GM08714 (cell line): ENCODE measurements at regions not wholly inside any gene's neighbourhood (a gene's known extent, or its start where the extent isn't known, plus 50 kb on each side); places are given as distances from the start of the nearest gene placed in this dataset.

Experiments used
- H3K4me3 ChIP-seq: fragments of 200-500 bp; sonication (Bioruptor generic); 2 replicates; pipeline ENCODE4 v1.5.1; 2014; ENCODE audit warnings: mild to moderate bottlenecking, low read length, inconsistent platforms
- ZNF274 ChIP-seq: IDR thresholded peaks from 2 replicates; pipeline ENCODE4 v1.6.1; 2012; ENCODE audit warnings: mild to moderate bottlenecking, low read depth, low read length

GRCh38 chr4:181265370-181265769 is 977.8 kb upstream of the TENM3 start:
- no peak overlapping the region for H3K4me3 ChIP-seq
- TF ChIP-seq ZNF274, result no peak

GRCh38 chr4:181271116-181271640 is 972.0 kb upstream of the TENM3 start:
- no peak for TF ChIP-seq ZNF274

DNA sequence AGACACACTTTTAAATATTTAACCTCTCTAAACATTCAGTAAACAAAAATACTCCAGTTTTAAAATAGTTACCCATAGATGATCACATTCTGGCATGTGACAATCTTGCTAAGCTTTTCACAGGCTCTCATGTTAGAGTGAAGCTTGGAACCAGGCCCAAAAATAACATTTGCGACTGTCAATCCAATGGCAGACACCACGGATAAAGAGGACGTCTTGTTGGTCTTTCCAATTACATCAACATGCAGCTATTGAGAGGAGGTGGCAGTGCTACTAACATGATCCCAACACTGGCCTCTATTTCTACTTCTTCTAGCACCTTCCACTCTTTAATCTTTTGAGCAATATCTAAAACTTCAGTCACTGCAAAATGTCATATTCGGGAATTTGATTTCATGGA is 970.8 kb upstream of the TENM3 start:
- no peak for TF ChIP-seq ZNF274
- H3K4me3 ChIP-seq, result no peak overlapping the region

More at GRCh38 chr4:181271116-181271640, 972.0 kb upstream of the TENM3 start:
- H3K4me3 ChIP-seq, result no peak overlapping the region

DNA sequence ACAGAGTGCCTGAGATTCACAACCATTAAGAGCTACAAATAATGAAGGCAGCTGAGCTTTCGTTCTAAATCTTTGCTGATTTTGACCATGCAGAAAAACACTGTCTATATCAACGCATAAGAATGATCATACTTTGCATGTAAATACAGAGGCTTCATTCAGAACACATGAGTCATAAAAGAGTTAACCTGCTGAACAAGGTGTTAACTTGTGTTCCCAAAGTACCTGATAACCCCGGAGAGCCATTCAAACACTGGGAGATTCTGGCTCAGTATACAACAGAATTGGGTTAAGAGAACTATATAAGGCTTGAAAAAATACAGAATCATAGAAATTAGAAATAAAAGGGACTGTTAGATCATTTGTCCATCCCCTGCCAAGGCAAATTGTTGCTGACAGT is 964.3 kb upstream of the TENM3 start:
- H3K4me3 ChIP-seq, result no peak overlapping the region
- no peak for TF ChIP-seq ZNF274

GRCh38 chr4:181281451-181281850 is 961.8 kb upstream of the TENM3 start:
- H3K4me3 ChIP-seq, result no peak overlapping the region
- no peak for TF ChIP-seq ZNF274

GRCh38 chr4:181289198-181289597 is 954.0 kb upstream of the TENM3 start:
- no peak for TF ChIP-seq ZNF274
- H3K4me3 ChIP-seq, result no peak overlapping the region

DNA sequence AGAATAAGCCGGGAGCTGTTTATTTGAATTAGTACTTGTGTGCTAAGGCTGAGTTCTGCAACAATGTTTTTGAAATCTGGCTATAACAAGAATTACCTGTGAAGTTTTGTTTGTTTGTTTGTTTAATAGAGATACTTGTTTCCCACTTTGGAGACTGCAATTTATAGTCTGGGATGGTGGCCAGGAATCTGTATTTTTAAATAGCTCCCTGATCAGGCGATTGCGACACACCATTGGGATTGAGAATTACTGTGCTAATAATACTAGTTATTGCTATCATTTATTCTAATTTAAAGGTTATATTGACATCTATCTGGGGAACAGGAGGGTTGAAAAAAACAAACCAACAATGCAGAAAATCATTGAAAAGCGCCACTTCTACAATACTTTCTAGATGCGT is 951.6 kb upstream of the TENM3 start:
- no peak for TF ChIP-seq ZNF274
- no peak overlapping the region for H3K4me3 ChIP-seq

DNA sequence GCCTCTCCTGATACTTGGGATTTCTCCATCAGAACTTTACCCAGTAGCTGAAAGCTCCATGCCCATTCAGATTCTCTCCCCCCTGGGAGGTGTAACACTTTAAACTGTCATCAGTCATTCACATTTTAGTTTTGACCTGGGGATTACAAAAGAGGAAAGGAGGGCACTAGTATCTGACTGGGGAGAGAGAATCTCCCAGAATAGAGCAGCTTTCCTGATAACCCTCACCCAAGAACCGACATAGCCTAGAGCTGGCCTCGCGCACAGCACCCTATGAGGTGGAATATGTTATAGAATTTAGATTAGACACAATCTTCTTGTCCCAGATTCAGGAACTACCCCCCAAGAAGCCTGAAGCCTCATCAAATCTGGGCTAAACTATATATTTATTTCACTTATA is 950.2 kb upstream of the TENM3 start:
- H3K4me3 ChIP-seq, result no peak overlapping the region
- no peak for TF ChIP-seq ZNF274

- TF ChIP-seq ZNF274, result no peak
- no peak overlapping the region for H3K4me3 ChIP-seq
Observed at GRCh38 chr4:181293541-181293940, 949.7 kb upstream of the TENM3 start.

GRCh38 chr4:181294421-181294820 is 948.8 kb upstream of the TENM3 start:
- no peak for TF ChIP-seq ZNF274
- no peak overlapping the region for H3K4me3 ChIP-seq

DNA sequence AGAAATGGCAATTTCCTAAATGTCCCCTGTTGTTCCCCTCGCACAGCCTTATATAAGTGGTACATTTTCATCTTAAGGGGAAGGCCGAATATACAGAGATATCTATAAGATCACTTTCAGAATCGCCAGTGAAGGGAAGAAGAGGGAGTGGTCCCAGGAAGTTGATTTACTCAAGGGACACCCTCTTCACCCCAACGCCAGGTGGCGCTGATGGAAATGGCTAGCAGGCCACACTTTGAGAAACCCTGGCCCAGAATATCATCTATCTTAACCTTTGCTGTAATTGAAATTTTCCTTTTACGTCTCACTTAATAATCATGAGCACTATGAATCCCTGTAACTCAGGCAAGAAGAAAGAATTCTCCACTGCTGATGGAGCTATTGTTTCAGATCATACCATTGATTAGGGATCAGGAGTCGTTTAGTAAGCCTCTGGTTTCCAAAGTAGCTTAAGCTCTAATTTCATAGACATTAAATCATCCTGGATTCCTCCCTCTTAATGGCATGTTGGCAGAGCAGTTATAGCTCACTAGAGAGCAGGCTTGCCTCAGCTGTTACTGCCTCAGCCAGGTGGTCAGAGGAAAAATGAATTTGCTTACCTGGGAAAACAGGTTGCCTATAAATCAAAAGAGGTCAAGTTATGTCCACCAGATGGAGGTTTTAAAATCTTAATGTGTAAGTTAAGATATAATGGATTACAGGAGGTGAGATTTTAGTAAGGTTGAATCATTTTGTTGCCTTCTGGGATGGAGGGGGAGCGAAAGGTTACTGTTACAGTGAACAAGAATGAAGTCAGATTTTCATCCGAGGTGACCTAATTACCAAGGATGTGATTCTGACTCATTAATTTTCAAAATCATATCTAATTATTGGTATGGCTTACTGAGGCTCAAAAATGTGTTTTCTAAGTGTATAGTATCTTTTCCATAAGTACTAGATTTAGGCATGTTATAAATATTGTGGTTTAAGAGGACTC is 941.2 kb upstream of the TENM3 start:
- H3K4me3 ChIP-seq, result no peak overlapping the region
- no peak for TF ChIP-seq ZNF274

DNA sequence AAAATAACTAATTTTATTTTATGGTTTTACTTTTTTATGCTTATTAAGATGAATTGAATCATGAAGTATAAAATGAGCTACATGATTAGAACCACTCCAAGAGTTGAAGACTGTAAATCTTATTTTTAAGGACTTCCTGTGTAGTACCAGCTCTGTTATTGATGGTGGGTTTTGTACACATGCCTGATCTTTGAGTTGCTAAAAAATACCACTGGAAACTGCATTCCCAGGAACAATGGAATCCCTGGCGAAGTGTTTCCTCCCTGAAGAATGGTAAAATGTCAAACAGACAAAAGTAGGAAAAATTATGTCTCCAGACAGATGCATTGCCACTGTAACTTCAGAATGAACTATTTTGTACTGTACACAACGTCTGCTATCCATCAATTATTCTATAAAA is 935.4 kb upstream of the TENM3 start:
- H3K4me3 ChIP-seq, result no peak overlapping the region
- TF ChIP-seq ZNF274, result no peak

DNA sequence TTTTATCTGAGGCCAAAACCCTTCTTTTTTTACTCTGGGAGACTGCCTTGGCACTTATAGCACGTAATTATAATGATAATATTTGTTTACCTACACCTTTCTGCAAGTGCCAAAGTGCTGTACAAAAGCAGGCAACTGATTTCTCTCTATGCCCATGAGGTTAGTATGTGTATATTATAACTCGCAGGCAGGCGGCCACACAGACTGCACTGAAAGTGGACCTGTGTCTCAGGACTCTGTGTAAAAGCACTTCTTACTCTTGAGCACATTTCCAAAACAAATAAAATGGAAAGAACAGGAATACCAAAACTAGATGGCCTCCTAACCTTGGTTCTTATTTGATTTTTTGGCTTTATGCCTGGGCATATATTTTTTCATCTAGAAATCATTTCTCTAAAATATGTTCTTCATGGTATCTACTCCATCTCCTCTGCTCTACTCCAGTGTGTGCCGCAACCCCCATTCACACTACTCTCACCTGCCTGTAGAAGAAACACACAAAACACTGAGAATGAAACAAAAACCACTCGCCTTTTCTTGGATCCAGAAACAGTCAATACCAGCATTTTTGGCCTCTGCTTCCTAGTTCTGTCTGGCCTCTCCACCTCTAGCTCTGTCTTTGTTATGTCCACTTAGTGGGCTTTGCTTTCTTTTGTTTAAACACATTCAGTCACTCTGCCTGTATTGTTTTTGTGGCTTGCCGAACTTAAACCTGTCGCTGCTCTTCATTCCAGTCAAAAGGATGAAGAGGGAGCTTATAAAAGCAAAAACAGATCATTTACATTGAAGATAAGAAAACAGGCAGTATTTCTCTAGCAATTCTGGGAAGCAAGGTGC is 934.5 kb upstream of the TENM3 start:
- no peak overlapping the region for H3K4me3 ChIP-seq
- no peak for TF ChIP-seq ZNF274

- no peak for TF ChIP-seq ZNF274
- H3K4me3 ChIP-seq, result no peak overlapping the region
Observed at GRCh38 chr4:181312066-181312465, 931.1 kb upstream of the TENM3 start.
